Muscle layer of colon (tissue), 2 donors: ENCODE measurements at regions not wholly inside any gene's neighbourhood (a gene's known extent, or its start where the extent isn't known, plus 50 kb on each side); places are given as distances from the start of the nearest gene placed in this dataset.
"Not testable (repeated sequence)": the region's sequence is repeated elsewhere in the genome, so short reads cannot be mapped to it uniquely, and the experiment has no call there.

Experiments used
- H3K27ac ChIP-seq: one replicate; pipeline ENCODE4 v1.7.0; 2013; ENCODE audit warnings: low read depth, mild to moderate bottlenecking, low read length, moderate library complexity
- H3K27me3 ChIP-seq, 2 donors: one replicate each; pipeline ENCODE4 v1.7.0; 2013; ENCODE audit warnings: low read length in 2 of 2, mild to moderate bottlenecking in 2 of 2; ENCODE audit not compliant: insufficient read depth in 2 of 2, control insufficient read depth in 1 of 2
- H3K36me3 ChIP-seq: one replicate; pipeline ENCODE4 v1.7.0; 2013; ENCODE audit warnings: mild to moderate bottlenecking, low read length; ENCODE audit not compliant: insufficient read depth
- H3K4me1 ChIP-seq: one replicate; pipeline ENCODE4 v1.7.0; 2013; ENCODE audit warnings: mild to moderate bottlenecking, low read length; ENCODE audit not compliant: insufficient read depth
- H3K4me3 ChIP-seq, 2 donors: one replicate each; pipeline ENCODE4 v1.7.0; 2013; ENCODE audit warnings: low read length in 2 of 2, low read depth in 1 of 2, mild to moderate bottlenecking in 1 of 2, moderate library complexity in 1 of 2
- H3K9ac ChIP-seq: one replicate; pipeline ENCODE4 v1.7.0; 2013; ENCODE audit warnings: low read length
- H3K9me3 ChIP-seq: one replicate; pipeline ENCODE4 v1.7.0; 2013; ENCODE audit warnings: mild to moderate bottlenecking, low read length
- donor health status: abdominal sarcoma.
- donor health status: Adenocarcinoma of cecum.

DNA sequence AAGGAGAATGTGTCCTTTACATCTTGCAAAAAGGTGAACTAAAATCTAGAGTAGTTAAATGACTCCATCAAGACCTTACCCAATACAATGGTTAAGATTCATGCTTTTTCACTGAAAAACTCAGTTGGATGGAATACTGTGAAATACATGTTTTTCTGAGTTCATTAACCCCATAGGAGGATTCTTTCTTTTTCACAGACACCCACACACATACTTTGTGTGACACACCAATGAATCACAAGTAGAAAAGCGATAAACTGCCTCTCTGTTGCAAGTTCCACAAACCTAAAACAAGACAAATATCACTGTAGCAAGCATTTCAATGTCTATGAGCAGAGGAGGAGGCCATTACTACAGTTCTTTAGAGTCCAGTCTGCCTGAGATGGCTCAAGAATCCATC is 258.8 kb upstream of the CDH5 start:
- H3K27ac ChIP-seq = no peak overlapping the region
- no peaks in the 10 kb centered on the region for H3K4me1 ChIP-seq
- no peak overlapping the region for H3K9ac ChIP-seq
- no peaks in the 10 kb centered on the region for H3K9me3 ChIP-seq
- no peaks in the 10 kb centered on the region for H3K36me3 ChIP-seq
- H3K27me3 ChIP-seq = no peaks in the 10 kb centered on the region
- H3K4me3 ChIP-seq = no peak overlapping the region

DNA sequence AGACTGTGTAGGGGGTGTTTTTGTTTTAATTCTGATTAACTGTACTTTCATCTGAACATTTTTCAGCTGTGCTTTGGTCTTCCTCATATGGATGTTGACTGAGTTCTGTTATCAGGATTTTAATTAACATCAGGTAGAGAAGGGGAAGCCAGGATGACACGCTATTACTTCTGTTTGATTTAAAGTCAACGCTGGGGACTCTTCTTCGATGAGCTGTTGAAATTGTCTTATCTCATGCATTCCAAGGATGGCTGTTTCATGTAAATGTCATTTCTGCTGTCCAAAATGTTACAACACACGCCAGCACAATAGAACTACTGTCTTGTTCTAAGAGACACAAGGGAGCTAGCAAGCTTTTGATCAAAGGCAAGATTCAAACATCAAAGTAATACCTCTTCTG is 263.3 kb upstream of the CDH5 start:
- H3K4me3 ChIP-seq = no peak overlapping the region
- no peak overlapping the region for H3K9ac ChIP-seq
- H3K9me3 ChIP-seq = no peaks in the 10 kb centered on the region
- no peaks in the 10 kb centered on the region for H3K36me3 ChIP-seq
- no peaks in the 10 kb centered on the region for H3K4me1 ChIP-seq
- no peak overlapping the region for H3K27ac ChIP-seq
- H3K27me3 ChIP-seq = no peaks in the 10 kb centered on the region

DNA sequence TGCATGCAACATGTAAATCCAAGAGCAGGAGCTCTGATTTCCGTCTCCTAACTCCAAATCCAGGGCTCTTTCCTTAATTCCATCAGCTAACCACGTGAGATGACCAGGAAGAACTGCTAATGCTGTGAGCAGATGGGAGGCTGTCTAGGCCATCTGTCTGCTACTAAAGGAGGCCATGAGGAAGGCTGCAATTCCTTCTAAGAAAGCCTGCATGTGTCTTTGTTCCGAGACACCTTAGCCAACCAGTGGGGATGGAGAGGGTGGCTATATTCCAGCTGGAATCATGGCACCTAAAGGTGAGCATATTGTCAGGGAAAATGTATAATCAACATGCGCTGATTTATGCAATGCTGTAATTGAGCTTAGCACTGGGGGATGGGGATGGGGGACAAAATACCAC is 267.2 kb upstream of the CDH5 start:
- Histone ChIP-seq H3K4me1 (no peaks in the 10 kb centered on the region), H3K4me3 (no peak overlapping the region), H3K27ac (no peak overlapping the region), H3K36me3 (no peaks in the 10 kb centered on the region), H3K9ac (no peak overlapping the region), H3K9me3 (no peaks in the 10 kb centered on the region), H3K27me3 (no peaks in the 10 kb centered on the region)

DNA sequence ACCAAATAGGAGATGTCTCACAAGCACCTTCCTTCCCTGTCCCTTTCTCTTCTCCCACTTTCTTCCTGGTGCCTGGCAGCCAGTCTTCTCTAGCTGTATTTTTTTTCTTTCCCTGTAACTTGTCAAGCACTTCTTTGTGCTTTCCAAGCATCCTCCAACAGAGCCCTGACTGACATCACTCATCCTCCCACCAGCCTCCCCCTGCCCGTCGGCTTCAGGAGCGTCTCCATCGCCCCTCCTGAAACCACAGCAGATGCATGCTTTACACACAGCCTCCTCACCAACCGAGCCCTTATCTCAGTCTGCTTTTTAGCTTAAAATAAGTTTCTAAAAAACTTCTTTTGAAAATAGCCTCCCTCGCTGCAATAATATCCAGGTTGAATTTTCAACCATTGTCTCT is 268.7 kb upstream of the CDH5 start:
- Histone ChIP-seq H3K4me3 (no peak overlapping the region), H3K9me3 (no peaks in the 10 kb centered on the region), H3K4me1 (no peaks in the 10 kb centered on the region), H3K27me3 (no peaks in the 10 kb centered on the region), H3K36me3 (no peaks in the 10 kb centered on the region), H3K9ac (no peak overlapping the region), H3K27ac (no peak overlapping the region)

DNA sequence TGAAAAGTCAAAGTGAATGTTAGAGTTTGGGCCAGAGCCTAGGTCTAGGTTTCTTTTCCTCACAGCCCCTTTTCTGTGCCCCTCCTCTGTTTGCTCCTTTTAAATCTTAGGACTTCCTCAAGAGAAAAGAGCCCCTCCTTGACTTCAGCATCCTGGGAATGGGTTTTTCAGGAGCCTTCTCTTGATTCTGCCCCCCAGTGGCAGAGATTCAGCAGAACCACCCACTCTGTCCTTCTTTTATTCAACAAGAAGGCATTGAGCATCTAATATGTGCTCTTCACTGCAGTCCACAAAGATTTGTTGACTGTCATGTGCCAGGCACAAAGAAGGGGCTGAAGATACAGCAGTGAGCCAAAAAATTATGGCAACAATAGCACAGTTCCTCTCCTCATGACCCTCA is 270.8 kb upstream of the CDH5 start:
- Histone ChIP-seq H3K9ac (no peak overlapping the region), H3K36me3 (no peaks in the 10 kb centered on the region), H3K4me1 (no peaks in the 10 kb centered on the region), H3K4me3 (no peak overlapping the region), H3K9me3 (no peaks in the 10 kb centered on the region), H3K27ac (no peak overlapping the region), H3K27me3 (no peaks in the 10 kb centered on the region)

DNA sequence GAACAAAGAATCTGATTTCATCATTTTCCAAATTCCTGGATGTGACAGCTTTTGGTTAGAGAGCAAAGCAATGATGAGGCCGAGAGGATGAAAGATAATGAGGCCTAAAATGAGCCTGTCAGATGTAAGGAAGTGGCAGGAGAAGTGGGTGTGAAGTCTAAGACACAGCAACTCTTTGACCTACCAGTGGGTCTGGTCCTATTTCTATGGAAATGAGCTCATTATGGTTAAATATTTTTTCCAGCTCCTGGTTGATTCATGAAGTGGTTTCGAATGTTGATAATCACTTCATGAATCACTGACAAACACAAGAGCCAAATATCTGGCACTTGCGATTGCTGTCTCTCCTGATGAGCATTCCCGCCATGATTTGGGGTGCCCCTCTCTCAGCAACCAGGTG is 273.3 kb upstream of the CDH5 start:
- Histone ChIP-seq H3K27ac (no peak overlapping the region), H3K27me3 (no peaks in the 10 kb centered on the region), H3K9me3 (no peaks in the 10 kb centered on the region), H3K4me1 (no peaks in the 10 kb centered on the region), H3K4me3 (no peak overlapping the region), H3K9ac (no peak overlapping the region), H3K36me3 (no peaks in the 10 kb centered on the region)

DNA sequence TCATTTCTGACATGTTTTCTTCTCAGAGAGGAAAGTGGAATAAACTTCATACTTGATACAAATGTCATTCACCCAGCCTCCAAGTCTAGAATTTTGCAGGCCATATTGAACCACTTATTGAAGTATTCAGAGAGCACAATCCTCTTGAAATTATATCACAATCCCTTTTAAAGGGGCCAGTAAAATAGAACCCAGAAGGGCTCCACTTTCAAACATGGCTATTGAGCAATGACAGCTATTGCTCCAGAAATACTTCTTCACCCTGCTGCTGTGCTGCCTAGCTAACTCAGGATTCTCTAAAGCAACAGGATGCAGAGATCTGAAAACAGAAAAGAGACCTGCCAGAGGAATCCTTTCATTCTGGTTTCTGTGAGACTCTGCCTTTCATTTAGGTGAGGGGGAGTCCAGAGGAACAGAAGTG is 275.0 kb upstream of the CDH5 start:
- Histone ChIP-seq H3K9me3 (no peaks in the 10 kb centered on the region), H3K36me3 (no peaks in the 10 kb centered on the region), H3K27me3 (no peaks in the 10 kb centered on the region), H3K4me3 (no peak overlapping the region), H3K4me1 (no peaks in the 10 kb centered on the region), H3K9ac (no peak overlapping the region), H3K27ac (no peak overlapping the region)

DNA sequence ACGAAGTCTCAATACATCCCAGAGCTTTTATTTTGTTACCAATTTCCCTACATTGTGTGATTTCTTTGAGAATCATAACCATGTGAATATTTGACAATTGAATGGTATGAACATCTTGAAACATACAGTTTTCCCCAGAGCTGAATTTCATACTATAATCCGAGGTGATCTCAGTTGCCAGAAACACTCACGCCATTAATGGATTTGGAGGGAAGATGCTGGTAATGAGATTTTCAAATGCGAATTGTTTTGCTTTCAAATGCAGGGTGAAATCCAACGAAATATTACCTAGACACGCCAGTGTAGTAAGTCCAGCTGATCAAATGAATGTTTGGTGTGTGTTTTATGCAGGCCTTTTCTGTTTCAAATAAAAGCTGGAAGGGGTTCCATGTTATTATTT is 277.8 kb upstream of the CDH5 start:
- no peak overlapping the region for H3K9ac ChIP-seq
- no peaks in the 10 kb centered on the region for H3K9me3 ChIP-seq
- H3K4me3 ChIP-seq = no peak overlapping the region
- H3K27ac ChIP-seq = no peak overlapping the region
- H3K27me3 ChIP-seq = no peaks in the 10 kb centered on the region
- no peaks in the 10 kb centered on the region for H3K36me3 ChIP-seq
- H3K4me1 ChIP-seq = no peaks in the 10 kb centered on the region

DNA sequence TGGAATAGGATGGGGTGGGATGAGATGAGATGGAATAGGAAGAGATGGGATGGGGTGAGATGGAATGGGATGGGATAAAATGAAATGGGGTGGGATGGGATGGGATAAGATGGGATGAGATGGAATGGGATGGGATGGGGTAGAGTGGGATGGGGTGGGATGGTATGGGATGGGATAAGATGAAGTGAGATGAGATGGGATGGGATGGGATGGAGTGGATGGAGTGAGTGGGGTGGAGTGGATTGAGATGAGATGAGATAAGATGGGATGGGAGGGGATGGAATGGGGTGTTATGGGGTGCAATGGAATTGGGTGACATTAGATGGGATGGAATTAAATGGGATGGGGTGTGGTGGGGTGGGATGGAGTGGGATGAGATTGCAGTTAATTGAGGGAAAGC is 279.2 kb upstream of the CDH5 start:
- Histone ChIP-seq H3K27me3 (no peaks in the 10 kb centered on the region), H3K4me3 (no peak overlapping the region), H3K9me3 (no peaks in the 10 kb centered on the region), H3K27ac (no peak overlapping the region), H3K36me3 (no peaks in the 10 kb centered on the region), H3K9ac (no peak overlapping the region), H3K4me1 (no peaks in the 10 kb centered on the region)

DNA sequence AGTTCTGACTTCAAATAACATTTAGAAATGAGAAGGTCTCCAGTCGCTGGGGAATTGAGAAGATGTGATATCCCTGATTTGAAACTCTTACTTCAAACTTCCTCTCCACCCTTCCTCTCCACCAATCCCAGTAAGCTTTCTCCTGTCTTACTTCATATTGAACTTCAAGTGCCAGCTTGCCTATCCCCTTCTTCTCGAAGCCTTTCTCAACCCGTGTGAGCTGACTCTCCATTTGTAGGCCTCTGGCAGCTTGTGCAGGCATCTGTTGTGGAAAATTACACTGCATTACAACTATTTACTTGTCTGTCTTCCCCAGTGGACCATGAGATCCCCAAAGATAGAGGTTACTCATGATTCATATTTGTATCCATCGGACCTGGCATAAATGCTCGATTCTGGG is 280.8 kb upstream of the CDH5 start:
- H3K27ac ChIP-seq = no peak overlapping the region
- no peaks in the 10 kb centered on the region for H3K27me3 ChIP-seq
- H3K4me3 ChIP-seq = no peak overlapping the region
- H3K9me3 ChIP-seq = no peaks in the 10 kb centered on the region
- no peaks in the 10 kb centered on the region for H3K36me3 ChIP-seq
- H3K4me1 ChIP-seq = no peaks in the 10 kb centered on the region
- no peak overlapping the region for H3K9ac ChIP-seq

DNA sequence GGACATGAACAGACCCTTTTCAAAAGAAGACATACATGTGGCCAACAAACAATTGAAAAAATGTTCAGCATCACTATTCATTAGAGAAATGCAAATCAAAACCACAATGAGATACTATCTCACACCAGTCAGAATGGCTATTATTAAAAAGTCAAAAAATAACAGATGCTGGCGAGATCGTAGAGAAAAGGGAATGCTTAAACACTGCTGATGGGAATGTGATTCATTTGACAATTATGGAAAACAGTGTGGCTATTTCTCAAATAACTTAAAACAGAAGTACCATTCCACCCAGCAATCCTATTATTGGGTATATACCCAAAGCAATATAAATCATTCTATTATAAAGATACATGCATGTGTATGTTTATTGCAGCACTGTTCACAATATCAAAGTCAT is 281.8 kb upstream of the CDH5 start:
- not testable (repeated sequence) for H3K9me3 ChIP-seq, H3K36me3 ChIP-seq, H3K4me1 ChIP-seq, H3K27ac ChIP-seq, H3K9ac ChIP-seq, H3K4me3 ChIP-seq, H3K27me3 ChIP-seq

DNA sequence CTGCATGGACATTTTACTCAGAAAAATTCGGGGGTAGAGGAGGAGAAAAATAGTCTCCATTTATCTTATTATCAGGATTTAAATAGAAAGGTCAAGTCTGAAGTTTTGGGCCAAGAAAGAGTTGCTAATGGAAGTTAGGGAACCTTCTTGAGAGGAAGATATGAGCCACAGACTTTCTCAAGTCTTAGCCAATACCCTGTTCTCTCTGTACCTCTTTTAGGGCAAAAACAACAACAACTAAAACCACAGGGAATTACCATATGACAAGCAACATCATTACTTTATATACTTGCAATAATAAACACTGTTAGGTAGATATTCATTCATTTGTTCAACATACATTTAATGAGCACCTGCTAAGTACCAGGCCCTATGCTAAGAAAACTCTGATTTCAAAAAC is 282.2 kb upstream of the CDH5 start:
- Histone ChIP-seq H3K9me3 (no peaks in the 10 kb centered on the region), H3K27ac (no peak overlapping the region), H3K4me3 (no peak overlapping the region), H3K36me3 (no peaks in the 10 kb centered on the region), H3K9ac (no peak overlapping the region), H3K4me1 (no peaks in the 10 kb centered on the region), H3K27me3 (no peaks in the 10 kb centered on the region)

DNA sequence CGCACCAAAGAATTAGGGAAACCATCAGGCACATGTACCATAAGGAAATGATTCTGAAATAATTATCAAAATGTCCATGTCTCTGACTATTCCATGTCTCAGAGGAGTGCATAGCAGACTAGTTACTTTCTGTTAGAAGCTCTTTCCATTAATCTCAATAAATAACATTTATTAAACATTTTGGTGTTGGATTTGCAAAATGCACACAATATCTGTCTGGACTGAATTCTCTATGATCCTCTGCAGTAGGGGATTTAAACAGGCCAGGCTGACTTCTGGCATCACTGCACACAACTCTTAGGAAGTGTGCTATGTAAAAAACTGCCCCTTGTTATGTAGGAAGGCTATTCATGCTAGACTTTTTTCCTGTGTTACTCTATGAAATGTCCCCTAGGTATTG is 283.3 kb upstream of the CDH5 start:
- H3K4me1 ChIP-seq = no peaks in the 10 kb centered on the region

More for the DNA sequence above, 283.3 kb upstream of the CDH5 start:
- Histone ChIP-seq H3K9ac (no peak overlapping the region), H3K27ac (no peak overlapping the region), H3K27me3 (no peaks in the 10 kb centered on the region), H3K36me3 (no peaks in the 10 kb centered on the region), H3K4me3 (no peak overlapping the region), H3K9me3 (no peaks in the 10 kb centered on the region)
